Endothelial cell of umbilical vein (primary cell): ENCODE measurements at regions not wholly inside any gene's neighbourhood (a gene's known extent, or its start where the extent isn't known, plus 50 kb on each side); places are given as distances from the start of the nearest gene placed in this dataset.

Experiments used
- EZH2 ChIP-seq: IDR thresholded peaks from 2 replicates; pipeline ENCODE4 v1.6.1; 2012; ENCODE audit warnings: borderline replicate concordance, low read depth, mild to moderate bottlenecking, moderate library complexity, low read length, inconsistent platforms; ENCODE audit not compliant: severe bottlenecking
- JUN ChIP-seq: IDR thresholded peaks from 2 replicates; pipeline ENCODE4 v1.6.1; 2011; ENCODE audit warnings: borderline replicate concordance, low read depth; ENCODE audit not compliant: insufficient read length, insufficient read depth
- MAX ChIP-seq: IDR thresholded peaks from 2 replicates; pipeline ENCODE4 v1.6.1; 2011; ENCODE audit not compliant: insufficient read depth, insufficient read length
- MYC ChIP-seq: IDR thresholded peaks from one replicate; pipeline ENCODE4 v1.6.1; 2011; ENCODE audit warnings: mild to moderate bottlenecking, low read depth, low read length
- POLR2A ChIP-seq: IDR thresholded peaks from 2 replicates; pipeline ENCODE4 v1.6.1; 2012; ENCODE audit warnings: low read depth, mild to moderate bottlenecking, control low read depth, low read length
- POLR2AphosphoS5 ChIP-seq: IDR thresholded peaks from 2 replicates; pipeline ENCODE4 v1.6.1; 2012; ENCODE audit warnings: low read depth, mild to moderate bottlenecking, control low read depth, low read length, moderate library complexity; ENCODE audit not compliant: insufficient read depth
- TF ChIP-seq, protein P1 (sequence below), 2 donors: IDR thresholded peaks; 1 replicate in 1 of 2; 2 replicates in 1 of 2; pipeline ENCODE4 v1.5.1; 2011; ENCODE audit warnings: low read length in 2 of 2, mild to moderate bottlenecking in 2 of 2, moderate library complexity in 2 of 2, control low read depth in 1 of 2, inconsistent platforms in 1 of 2, low read depth in 1 of 2; ENCODE audit not compliant: insufficient read depth in 1 of 2; ENCODE audit errors: extremely low read depth in 1 of 2

GRCh38 chr13:77449265-77449664 lies 86.2 kb upstream of the SCEL start:
- TF ChIP-seq, protein P1, sequence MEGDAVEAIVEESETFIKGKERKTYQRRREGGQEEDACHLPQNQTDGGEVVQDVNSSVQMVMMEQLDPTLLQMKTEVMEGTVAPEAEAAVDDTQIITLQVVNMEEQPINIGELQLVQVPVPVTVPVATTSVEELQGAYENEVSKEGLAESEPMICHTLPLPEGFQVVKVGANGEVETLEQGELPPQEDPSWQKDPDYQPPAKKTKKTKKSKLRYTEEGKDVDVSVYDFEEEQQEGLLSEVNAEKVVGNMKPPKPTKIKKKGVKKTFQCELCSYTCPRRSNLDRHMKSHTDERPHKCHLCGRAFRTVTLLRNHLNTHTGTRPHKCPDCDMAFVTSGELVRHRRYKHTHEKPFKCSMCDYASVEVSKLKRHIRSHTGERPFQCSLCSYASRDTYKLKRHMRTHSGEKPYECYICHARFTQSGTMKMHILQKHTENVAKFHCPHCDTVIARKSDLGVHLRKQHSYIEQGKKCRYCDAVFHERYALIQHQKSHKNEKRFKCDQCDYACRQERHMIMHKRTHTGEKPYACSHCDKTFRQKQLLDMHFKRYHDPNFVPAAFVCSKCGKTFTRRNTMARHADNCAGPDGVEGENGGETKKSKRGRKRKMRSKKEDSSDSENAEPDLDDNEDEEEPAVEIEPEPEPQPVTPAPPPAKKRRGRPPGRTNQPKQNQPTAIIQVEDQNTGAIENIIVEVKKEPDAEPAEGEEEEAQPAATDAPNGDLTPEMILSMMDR (IDR thresholded peaks at IDR 0.05; ENCODE audit: extremely low read depth in 1 of 2, insufficient read depth in 1 of 2, low read depth in 1 of 2, low read length in 2 of 2), result no peak
- TF ChIP-seq MYC (no peak), EZH2 (no peak), POLR2A (no peak), MAX (no peak), JUN (no peak), POLR2AphosphoS5 (no peak)
